AG08396 (cell line): ENCODE measurements at regions not wholly inside any gene's neighbourhood (a gene's known extent, or its start where the extent isn't known, plus 50 kb on each side); places are given as distances from the start of the nearest gene placed in this dataset.

ENCODE experiments used
- DNase-seq: peaks from one replicate; pipeline ENCODE4 v3.0.0; 2012; ENCODE audit warnings: low spot score, mixed read lengths

DNA sequence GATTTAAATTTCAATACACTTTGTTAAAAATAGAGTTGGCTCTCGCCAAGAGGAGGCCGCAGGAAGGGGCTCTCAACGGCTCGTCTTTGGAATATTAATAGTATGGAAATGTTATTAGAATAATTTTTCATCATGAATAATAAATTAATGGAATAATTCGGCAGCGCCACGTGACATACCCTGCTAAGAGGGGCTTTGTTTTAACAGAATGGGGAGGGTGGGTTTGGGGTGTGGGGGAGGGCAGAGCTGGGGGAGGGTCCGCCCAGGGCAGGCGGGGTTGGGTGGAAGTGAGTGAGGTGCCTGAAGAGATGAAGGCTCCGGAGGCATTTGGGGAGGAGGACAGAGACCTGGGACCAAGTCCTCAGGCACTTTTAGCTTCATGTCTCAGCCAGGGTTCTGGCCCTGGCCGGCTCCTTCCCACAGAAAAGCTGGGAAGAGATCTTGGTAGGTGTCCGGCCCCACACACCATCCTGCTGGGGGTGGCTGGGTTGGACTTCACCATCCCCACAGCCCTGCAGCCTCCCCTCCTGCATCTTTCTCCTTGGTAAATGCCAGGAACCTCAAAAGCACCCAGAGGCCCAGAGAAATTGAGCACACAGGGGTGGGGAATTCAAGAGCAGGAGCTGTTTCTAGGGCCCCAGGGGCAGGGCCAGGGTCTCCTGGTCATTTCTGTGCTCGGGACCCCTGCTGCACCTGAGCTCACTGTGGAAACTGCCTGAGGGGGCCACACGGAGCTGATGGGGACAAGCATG, 93.6 kb upstream of the BHLHE23 start:
- DNase-seq: no peak

DNA sequence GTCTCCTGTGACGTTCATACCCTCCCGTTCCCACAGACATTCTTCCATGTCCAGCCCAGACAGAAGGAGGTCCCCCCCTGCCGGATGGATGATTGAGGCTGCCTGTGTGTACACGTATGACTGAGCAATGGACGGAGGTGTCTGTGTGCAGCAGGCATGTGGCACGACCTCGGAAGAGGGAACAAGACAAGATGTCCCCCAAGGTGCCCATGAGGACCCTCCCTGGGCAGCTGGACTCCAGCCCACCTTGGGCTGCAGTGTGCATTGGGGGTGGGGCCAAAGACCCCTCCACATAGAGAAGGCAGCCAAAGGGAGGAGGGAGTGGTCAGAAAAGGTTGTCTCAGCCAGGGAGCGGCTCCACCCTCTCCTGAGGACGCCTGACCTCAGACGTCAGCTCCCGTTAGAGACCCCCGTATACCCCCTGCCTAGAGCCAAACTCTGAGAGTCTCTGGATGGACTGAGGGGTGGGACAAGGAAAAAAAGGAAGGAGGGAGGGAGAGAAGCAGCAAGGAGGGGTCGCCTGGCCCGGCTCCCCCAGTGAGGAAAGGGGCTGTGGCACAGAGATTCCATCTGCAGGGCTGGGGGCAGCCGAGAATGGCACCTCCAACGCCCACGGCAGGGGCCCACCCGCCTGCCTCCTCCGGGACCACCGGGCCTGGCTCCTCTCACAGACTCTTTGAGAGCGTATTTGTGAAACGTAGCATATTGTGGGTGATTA, 92.9 kb upstream of the BHLHE23 start:
- no peak for DNase-seq

GRCh38 chr20:63098195-63098810, 91.5 kb upstream of the BHLHE23 start:
- no peak for DNase-seq

- no peak for DNase-seq
These were observed 90.6 kb upstream of the BHLHE23 start for GRCh38 chr20:63097336-63097831.

GRCh38 chr20:63096681-63097335, 90.0 kb upstream of the BHLHE23 start:
- no peak for DNase-seq

DNA sequence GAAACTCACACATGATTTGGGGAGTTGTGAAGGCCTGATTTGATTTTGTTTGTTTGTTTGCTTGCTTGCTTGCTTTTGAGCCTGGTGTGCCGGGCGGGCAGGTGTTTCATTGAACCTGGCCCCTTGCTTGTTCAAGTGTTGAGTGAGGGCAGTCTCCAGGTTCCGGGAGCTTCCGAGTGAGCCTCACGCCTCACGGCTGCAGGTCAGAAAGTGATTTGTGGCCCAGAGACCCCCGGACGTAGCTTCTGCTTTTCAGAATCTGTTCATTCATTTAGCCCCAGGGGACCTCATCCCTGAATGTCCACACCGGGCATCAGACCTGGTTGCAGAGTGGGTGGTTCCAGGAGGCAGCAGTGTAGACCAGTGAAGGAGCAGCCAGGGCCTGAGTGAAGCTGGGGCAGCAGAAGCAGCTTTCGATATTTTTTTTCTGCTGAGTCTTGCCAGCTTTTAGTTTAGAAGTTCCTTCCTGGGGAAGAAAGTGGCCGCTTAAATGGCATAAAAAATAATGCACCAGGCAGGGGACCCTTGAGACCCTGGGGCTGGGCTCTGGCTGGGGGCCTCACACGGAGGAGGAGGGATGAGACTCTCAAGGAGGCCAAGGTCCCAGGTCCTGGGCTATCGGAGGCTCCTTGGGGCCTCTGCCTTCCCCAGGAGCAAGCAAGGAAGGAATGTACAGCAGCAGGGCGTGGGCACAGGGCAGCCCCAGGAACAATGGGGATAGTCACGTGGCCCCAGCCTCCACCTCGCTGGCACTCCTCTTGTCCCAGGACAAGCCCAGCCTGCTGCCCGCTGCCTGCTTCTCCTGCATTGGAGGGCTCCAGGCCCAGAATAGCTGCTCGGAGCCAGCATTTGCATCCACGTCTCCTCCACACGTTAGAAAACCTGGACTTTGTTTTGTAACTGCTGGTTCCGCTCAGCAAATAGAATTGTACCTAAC, 89.2 kb upstream of the BHLHE23 start:
- DNase-seq: no peak

DNA sequence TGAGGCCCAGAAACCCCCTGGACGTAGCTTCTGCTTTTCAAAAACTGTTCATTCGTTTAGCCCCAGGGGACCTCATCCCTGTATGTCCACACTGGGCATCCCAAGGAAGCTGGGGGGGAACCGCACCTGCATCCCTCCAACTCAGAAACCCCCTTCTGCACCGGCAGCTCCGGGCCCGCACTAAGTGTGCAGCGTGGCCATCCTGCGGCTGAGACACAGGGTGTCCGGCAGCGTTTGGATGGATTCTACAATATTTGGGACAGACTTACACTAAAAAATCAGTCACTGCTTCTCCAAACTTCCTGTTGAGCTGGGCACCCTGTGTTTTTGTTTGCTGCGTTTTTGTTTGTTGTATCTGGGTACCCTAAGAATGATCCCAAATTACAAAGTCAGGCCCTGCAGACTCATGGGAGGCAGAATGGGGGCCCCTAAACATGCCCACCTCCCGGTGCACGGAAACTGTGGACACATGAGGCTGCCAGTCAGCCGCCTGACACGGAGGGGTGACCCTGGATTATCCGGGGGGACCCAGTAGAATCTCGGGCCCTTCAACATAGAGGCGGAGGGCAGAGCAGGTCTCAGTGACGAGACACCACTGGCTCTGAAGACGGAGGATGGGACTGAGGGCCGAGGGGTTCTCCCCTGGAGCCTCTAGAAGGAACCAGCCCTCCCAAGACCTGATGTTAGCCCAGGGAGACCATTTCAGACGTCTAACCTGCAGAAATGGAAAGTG, 88.2 kb upstream of the BHLHE23 start:
- no peak for DNase-seq

DNA sequence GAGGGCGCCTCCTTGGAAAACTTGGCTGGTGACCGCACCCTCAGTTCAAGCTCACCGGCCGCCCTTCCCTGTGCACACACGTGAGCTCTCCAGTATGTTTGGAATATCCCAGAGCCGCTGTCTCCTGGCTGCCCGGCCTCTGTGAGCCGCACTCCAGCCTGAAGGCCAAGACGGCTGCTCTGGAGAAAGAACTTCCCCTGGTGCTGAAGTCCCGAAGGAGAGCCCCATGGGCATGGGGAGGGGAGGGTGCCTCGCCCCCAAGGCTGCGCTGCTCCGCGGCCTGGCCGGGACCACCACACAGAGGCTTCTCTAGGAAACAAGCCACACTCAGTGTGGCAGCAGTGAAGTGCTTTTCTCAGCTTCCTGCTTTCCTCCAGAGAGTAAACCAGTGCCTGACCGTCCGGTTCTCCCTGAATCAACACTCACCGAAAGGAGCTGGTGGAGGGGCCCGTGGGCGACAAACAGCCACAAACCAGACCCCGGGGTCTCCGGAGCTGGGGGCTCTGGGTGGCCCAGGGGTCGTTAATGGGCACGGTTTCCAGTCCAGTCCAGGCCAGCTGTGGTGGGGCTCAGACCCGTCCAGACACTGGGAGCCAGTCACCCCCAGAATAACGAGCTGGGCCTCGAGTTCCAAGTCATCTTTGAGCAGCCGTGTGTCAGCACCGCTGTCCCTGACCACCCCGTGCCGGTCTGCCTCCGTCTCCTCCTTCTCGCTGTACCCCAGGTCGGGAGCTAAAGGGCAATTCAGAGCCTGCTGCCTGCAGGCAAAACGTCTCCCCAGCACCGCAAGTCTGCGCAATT, 87.4 kb upstream of the BHLHE23 start:
- DNase-seq: no peak

DNA sequence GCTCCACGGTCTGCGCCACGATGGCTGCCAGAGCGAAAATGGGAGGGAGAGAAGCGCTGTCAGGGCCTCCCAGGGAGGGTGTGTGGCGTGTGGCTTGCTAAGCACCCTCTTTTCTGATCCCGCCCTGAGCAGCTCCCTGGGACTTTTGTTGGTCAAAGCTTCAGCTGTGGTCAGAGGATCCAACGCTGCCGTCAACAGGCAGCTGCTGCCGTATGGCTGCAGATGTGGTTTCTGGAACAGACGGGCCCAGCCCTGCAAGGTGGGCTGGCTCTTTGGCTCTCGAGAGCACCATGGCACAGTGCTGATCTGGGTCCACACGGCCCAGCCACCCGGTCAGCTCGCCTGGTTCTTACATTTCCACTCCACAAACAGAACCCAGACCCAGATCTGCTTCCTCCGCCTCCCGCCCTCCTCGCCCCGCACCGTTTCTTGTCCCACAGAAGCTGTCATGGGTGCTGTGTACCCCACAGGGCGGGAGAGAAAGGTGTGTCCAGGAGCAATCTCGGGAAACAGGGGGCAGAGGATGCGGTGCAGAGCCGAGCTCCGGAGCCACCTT, 86.0 kb upstream of the BHLHE23 start:
- DNase-seq: no peak

DNA sequence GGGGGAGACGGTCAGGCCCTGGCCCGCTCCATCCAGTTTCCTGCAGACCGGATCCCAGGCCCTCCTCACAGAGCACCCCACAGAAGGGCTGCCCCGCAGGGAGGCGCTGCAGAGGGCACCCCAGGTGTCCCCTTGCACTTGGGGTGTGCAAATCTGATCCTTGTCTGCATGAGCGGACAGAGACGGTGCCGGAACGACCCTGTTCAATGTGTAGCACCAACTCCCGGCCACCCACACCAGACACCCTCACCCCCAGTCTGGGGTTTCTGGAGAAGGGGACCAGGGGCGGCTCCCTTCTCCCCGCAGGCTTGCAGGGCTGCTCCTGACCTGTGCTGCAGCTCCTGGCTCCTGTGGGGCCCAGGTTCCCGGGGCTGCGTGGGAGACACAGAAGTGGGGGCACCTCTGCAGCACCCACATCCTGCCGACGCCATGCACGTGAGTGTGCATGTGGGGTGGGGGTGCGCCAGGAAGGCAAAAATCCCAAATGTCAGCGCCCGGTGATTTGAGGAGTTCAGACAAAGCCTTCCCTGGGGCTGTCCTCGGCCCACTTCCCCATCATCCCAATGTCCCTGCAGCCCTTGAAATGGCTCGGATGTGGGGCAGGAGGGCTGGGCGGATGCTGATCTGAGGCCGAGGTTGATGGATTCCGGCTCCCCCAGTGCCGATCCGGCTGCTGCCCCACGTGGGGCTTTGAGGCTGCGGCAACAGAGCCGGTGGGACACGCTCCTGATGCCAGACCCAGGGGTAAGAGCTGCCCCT, 85.3 kb upstream of the BHLHE23 start:
- DNase-seq: no peak

DNA sequence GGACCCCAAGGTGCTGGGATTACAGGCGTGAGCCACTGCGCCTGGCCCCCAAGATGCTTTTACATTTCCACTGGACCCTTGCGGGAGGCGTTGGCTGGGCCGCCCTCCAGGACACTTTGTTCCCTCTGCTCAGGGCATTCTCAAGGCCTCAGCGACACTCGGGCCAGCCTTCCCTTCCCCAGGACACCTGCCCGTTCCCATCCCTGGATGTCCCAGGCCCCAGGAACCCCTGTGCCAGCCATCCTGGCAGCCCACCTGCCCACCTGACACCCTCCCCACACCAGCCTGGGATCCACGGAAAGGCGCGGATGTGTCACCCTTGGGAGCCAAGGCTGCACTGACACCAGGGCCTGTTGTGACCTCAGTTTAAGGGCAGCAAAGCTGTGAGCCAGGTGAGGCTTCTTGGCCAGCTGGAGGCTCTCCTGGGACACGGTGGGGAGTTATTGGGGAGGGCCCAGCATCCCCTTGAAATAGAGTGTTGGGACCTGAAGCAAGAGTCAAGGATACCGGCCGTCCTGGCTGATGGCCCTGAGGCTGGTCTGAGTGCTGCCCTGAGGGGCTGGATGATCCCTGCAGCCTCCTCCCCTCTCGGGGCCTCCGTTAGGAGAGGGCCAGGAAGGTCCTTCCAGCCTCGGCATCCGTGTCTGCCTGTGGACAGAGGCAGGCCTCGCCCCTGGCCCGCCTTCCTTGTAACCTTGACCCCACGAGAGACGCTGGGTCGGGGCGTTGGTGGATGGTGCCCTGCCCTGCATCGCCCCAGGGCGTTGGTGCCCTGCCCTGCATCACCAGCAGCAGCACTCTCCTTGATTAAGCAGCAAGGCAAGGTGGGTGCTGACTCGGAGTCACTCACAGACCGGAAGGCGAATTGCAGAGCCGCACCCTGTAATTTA, 84.2 kb upstream of the BHLHE23 start:
- DNase-seq: no peak

GRCh38 chr20:63090052-63090451, 83.3 kb upstream of the BHLHE23 start:
- DNase-seq: no peak

- no peak for DNase-seq
These were observed 82.5 kb upstream of the BHLHE23 start for GRCh38 chr20:63089051-63089907.

DNA sequence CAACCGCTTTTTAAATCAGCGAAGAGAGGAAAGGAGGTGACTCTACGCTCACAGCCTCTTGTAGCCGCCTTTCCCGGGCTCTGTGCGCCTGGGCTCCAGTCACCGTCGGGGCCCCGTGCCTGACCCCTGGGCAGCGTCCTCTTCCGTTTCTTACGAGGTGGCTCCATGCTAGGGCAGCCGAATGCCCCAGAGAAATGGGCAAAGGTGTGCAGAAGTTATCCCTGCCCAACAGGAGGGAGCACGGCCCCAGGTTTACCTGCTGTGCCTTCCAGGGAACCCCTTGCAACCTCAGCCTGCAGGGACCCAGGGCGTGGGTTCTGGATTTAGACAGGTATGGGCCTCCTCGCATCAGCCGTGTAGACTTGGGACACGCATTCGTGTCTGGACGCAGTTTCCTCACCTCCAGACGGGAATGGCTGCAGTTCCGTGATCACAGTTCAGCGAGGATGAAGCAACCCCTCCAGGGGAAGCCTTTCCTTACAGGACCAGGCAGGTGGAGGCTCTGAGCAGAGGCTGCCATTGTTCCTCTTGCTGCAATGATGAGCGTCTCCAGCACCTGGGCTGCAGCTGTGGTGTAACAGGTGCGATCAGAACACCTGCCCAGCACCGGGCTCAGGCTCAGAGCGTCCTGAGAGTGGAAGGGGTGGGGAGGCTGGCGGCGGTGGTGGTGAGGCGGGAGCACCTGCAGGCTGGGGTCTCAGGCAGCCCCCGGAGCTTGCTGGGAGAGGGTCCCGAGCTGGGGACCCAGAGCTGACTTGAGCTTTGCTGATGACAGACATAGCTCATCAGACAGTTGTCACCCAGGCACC, 81.3 kb upstream of the BHLHE23 start:
- DNase-seq: no peak

DNA sequence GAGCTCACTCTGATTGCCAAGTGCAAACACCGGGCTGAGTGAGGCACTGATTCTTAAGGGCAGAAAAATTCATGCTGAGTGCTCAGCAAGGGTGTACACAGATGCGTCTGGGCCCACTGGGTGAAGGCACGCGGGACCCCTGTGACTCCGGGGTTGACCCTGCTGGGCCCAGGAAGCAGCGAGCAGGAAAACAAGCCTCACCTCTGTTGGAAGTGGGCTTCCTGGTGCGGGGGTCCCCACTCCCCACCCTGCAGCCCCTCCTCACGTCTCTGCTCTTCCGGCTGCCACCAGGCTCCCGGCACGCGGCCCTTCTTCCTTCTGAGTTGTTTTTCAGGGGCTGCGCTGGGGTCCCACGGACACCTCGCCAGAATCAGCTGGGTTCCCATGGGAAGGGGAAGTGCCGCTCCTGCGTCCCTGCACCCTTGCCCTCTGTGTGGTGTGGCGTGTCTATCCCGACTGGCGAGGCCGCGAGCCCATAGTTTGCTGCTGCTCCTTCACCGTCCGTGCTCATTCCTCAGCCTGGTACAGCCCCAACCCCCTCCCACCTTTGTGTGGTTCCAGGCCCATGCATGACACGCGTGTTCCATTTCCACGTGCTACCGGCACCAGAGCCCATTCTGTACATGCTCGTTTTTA, 80.6 kb upstream of the BHLHE23 start:
- DNase-seq: no peak
